ENCODE measurements at regions not wholly inside any gene's neighbourhood (a gene's known extent, or its start where the extent isn't known, plus 50 kb on each side); places are given as distances from the start of the nearest gene placed in this dataset.

GRCh38 chr13:72139192-72139591, 272.2 kb upstream of the DACH1 start:
- TF ChIP-seq POLR2A (IDR thresholded peaks at IDR 0.05; ENCODE audit: extremely low read depth, insufficient read length) (no peak), MAX (IDR thresholded peaks at IDR 0.05; ENCODE audit: low read depth, low read length) (no peak), MYC (IDR thresholded peaks at IDR 0.05; ENCODE audit: low read depth, low read length) (no peak), CTCF (IDR thresholded peaks at IDR 0.05; ENCODE audit: low read depth, low read length) (no peak)
- no peak for DNase-seq (ENCODE audit: low read depth)
- no peak overlapping the region for H3K4me3 ChIP-seq (ENCODE audit: low read depth, low read length)

GRCh38 chr13:72132075-72132474, 265.1 kb upstream of the DACH1 start:
- no peak overlapping the region for H3K4me3 ChIP-seq (ENCODE audit: low read depth, low read length)
- TF ChIP-seq MYC (IDR thresholded peaks at IDR 0.05; ENCODE audit: low read depth, low read length) (no peak), POLR2A (IDR thresholded peaks at IDR 0.05; ENCODE audit: extremely low read depth, insufficient read length) (no peak), MAX (IDR thresholded peaks at IDR 0.05; ENCODE audit: low read depth, low read length) (no peak), CTCF (IDR thresholded peaks at IDR 0.05; ENCODE audit: low read depth, low read length) (no peak)
- DNase-seq (ENCODE audit: low read depth) = no peak

- no peak for DNase-seq (ENCODE audit: low read depth)
- TF ChIP-seq POLR2A (IDR thresholded peaks at IDR 0.05; ENCODE audit: extremely low read depth, insufficient read length) (no peak), MYC (IDR thresholded peaks at IDR 0.05; ENCODE audit: low read depth, low read length) (no peak), MAX (IDR thresholded peaks at IDR 0.05; ENCODE audit: low read depth, low read length) (no peak), CTCF (IDR thresholded peaks at IDR 0.05; ENCODE audit: low read depth, low read length) (no peak)
- H3K4me3 ChIP-seq (ENCODE audit: low read depth, low read length) = no peak overlapping the region
Measured at GRCh38 chr13:72129117-72129516, 262.1 kb upstream of the DACH1 start.

- DNase-seq (ENCODE audit: low read depth) = no peak
- H3K4me3 ChIP-seq (ENCODE audit: low read depth, low read length) = no peak overlapping the region
- TF ChIP-seq POLR2A (IDR thresholded peaks at IDR 0.05; ENCODE audit: extremely low read depth, insufficient read length) (no peak), MAX (IDR thresholded peaks at IDR 0.05; ENCODE audit: low read depth, low read length) (no peak), MYC (IDR thresholded peaks at IDR 0.05; ENCODE audit: low read depth, low read length) (no peak), CTCF (IDR thresholded peaks at IDR 0.05; ENCODE audit: low read depth, low read length) (no peak)
Measured at GRCh38 chr13:72127031-72127430, 260.0 kb upstream of the DACH1 start.

GRCh38 chr13:72126424-72126823, 259.4 kb upstream of the DACH1 start:
- H3K4me3 ChIP-seq (ENCODE audit: low read depth, low read length) = no peak overlapping the region
- TF ChIP-seq CTCF (IDR thresholded peaks at IDR 0.05; ENCODE audit: low read depth, low read length) = no peak
- no peak for TF ChIP-seq MYC (IDR thresholded peaks at IDR 0.05; ENCODE audit: low read depth, low read length)
- no peak for DNase-seq (ENCODE audit: low read depth)

- no peak overlapping the region for H3K4me3 ChIP-seq (ENCODE audit: low read depth, low read length)
- DNase-seq (ENCODE audit: low read depth) = no peak
- no peak for TF ChIP-seq POLR2A (IDR thresholded peaks at IDR 0.05; ENCODE audit: extremely low read depth, insufficient read length)
- TF ChIP-seq MYC (IDR thresholded peaks at IDR 0.05; ENCODE audit: low read depth, low read length) = no peak
Measured at GRCh38 chr13:72125561-72125960, 258.6 kb upstream of the DACH1 start.
